ENCODE measurements at regions not wholly inside any gene's neighbourhood (a gene's known extent, or its start where the extent isn't known, plus 50 kb on each side); places are given as distances from the start of the nearest gene placed in this dataset.

DNA sequence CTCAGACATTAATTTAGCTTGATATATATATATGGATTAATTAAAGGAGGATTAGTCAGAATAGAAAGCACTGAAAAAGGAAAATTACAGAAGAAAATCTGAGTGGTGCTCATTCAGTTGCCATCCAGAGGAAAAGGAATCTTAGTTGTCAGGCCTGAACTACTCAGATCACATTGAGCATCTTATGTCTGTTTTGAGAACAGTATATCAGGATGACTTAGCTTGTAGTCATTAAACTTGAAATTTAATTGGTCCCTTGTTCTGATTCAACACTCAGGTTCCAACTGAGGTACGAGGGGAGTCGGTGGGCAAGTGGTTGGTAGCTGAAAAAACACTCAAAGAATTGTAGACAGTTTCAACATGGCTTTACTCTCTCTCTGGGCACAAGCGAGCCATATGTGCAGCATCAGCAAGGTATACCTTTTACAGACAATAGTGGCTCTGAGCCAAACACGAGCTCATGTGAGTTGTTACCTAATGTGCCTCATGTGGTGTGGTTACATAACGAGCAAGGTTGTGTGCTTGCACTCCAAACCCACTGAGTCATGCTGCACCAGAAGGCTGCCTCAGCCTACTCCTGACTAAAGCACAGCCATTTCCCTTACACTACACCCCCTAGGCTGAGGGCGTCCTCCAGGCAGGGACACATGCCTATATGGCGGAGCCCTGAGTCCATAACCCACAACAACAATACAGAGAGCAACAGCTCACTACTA, 73.0 kb upstream of the HMGN3 start:
- no peak for DNase-seq (ENCODE audit: low read depth, low spot score)

DNA sequence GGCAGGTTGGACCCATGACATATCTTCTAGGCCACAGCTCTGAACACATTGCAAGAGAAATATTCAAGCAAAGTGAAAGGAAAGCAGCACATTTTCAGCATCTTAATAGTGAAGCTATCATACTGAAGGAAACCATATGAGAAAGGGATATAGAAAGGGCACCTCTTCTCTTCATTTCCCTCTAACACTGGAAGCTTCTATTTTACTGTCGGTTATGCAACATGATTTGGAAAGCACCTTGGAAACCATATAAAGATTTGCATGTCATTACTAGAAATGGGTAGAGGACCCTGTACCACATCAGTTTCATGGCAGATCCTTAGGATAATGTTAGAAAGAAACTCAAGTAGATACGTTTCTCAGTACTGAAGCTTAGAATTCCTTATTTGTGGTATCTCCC, 70.5 kb upstream of the HMGN3 start:
- no peak for DNase-seq (ENCODE audit: low read depth, low spot score)

DNA sequence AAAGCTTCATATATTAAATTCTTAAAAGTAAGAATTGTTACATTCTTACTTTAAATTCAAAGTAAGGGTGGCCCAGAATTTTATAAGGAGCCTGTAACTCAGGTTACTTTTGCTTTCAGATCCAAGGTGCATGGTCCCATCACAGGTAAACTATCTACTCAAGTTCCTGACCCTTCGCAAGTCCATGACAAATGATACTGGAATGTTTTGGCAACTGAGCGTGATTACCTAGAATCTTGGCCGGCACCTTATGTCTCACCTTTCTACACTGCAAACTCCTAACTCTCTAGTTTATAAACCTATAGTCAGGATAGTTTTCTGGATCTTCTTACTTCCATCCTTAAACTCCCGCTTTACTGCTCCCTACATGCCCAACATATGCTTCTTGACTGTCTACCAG, 67.9 kb upstream of the HMGN3 start:
- no peak for DNase-seq (ENCODE audit: low read depth, low spot score)

DNA sequence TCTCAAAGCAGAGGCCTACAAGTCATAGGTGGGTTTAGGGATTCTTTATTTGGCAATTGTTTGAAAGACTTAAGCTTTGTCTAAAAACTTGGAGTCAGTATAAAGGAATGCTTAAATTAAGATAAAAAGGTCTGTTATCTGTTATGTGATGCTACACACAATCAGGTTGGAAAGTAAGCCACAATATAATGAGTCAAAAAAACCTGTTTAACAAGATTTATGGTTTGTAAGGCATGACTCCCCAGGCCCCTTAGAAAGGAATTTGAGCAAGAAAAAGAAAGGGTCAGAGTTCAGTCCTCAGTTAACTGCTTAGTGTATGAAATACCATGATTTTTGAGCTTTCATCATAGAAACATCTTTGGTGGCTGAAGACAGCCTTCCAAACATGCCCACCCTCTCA, 66.8 kb upstream of the HMGN3 start:
- no peak for DNase-seq (ENCODE audit: low read depth, low spot score)

DNA sequence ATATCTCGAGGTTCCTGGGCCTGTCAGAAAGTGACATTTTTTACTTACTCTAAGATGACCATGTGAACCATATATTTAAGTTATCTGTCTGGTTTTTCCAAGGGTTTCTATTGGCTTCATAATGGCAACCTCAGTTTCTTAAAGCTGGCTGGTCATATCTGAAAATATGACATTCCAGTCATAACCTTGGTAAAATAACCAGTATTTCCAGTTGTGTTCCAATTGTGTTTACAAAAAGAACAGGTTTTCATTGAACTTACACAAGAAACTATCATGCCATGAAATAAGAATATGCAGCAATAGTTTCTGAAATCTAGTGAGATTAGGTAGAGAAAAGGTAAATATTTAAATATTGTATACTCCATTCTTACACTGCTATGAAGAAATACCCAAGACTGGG, 61.7 kb upstream of the HMGN3 start:
- no peak for DNase-seq (ENCODE audit: low read depth, low spot score)

Measured in pulmonary artery endothelial cell (primary cell).